Ishikawa (cell line): ENCODE measurements at regions not wholly inside any gene's neighbourhood (a gene's known extent, or its start where the extent isn't known, plus 50 kb on each side); places are given as distances from the start of the nearest gene placed in this dataset.

Source experiments
- CEBPB ChIP-seq: IDR thresholded peaks from 2 replicates; pipeline ENCODE4 v1.6.1; 2012
- EP300 ChIP-seq: IDR thresholded peaks from 2 replicates; pipeline ENCODE4 v1.6.1; 2012; ENCODE audit warnings: borderline replicate concordance
- NFIC ChIP-seq: IDR thresholded peaks from 2 replicates; pipeline ENCODE4 v1.6.1; 2012
- TAF1 ChIP-seq: IDR thresholded peaks from 2 replicates; pipeline ENCODE4 v1.6.1; 2012; ENCODE audit warnings: low read depth, mild to moderate bottlenecking
- TEAD4 ChIP-seq: IDR thresholded peaks from 2 replicates; pipeline ENCODE4 v1.6.1; 2012
- YY1 ChIP-seq: IDR thresholded peaks from 2 replicates; pipeline ENCODE4 v1.6.1; 2012; ENCODE audit warnings: low read depth
- ZBTB7A ChIP-seq: IDR thresholded peaks from 2 replicates; pipeline ENCODE4 v1.6.1; 2012; ENCODE audit warnings: low read depth
- TF ChIP-seq, protein P1 (sequence below): IDR thresholded peaks from 2 replicates; pipeline ENCODE4 v1.6.1; 2012; ENCODE audit warnings: low read depth, mild to moderate bottlenecking

GRCh38 chr13:90906554-90906953, 440.9 kb upstream of the MIR17HG start:
- TF ChIP-seq TEAD4 (no peak), YY1 (no peak), CEBPB (no peak), EP300 (no peak), ZBTB7A (no peak), TAF1 (no peak), NFIC (no peak)
- TF ChIP-seq, protein P1, sequence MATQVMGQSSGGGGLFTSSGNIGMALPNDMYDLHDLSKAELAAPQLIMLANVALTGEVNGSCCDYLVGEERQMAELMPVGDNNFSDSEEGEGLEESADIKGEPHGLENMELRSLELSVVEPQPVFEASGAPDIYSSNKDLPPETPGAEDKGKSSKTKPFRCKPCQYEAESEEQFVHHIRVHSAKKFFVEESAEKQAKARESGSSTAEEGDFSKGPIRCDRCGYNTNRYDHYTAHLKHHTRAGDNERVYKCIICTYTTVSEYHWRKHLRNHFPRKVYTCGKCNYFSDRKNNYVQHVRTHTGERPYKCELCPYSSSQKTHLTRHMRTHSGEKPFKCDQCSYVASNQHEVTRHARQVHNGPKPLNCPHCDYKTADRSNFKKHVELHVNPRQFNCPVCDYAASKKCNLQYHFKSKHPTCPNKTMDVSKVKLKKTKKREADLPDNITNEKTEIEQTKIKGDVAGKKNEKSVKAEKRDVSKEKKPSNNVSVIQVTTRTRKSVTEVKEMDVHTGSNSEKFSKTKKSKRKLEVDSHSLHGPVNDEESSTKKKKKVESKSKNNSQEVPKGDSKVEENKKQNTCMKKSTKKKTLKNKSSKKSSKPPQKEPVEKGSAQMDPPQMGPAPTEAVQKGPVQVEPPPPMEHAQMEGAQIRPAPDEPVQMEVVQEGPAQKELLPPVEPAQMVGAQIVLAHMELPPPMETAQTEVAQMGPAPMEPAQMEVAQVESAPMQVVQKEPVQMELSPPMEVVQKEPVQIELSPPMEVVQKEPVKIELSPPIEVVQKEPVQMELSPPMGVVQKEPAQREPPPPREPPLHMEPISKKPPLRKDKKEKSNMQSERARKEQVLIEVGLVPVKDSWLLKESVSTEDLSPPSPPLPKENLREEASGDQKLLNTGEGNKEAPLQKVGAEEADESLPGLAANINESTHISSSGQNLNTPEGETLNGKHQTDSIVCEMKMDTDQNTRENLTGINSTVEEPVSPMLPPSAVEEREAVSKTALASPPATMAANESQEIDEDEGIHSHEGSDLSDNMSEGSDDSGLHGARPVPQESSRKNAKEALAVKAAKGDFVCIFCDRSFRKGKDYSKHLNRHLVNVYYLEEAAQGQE: no peak
